HEK293 (cell line): ENCODE measurements at regions not wholly inside any gene's neighbourhood (a gene's known extent, or its start where the extent isn't known, plus 50 kb on each side); places are given as distances from the start of the nearest gene placed in this dataset.

Experiments used
- CTCF ChIA-PET: fragments of 350-600 bp; formaldehyde crosslinking; extraction: SDS; loops from one replicate; lab custom pipeline; 2021; ENCODE audit warnings: antibody characterized with exemption; lab: Yijun Ruan, JAX
- POLR2A ChIA-PET: fragments of 300-600 bp; formaldehyde crosslinking; extraction: SDS; loops from one replicate; lab custom pipeline; 2020; ENCODE audit warnings: antibody characterized with exemption, inconsistent platforms; lab: Yijun Ruan, JAX
- H3K27ac ChIP-seq: fragments of 200-500 bp; sonication (Bioruptor generic); 2 replicates; pipeline ENCODE4 v1.5.1; 2014; ENCODE audit warnings: low read depth, low read length, control low read depth, inconsistent platforms; ENCODE audit errors: extremely low read depth
- H3K36me3 ChIP-seq, 2 experiments: fragments of 200-500 bp in 1 of 2; sonication (Bioruptor generic) in 1 of 2; 1 replicate in 1 of 2; 2 replicates in 1 of 2; pipeline ENCODE4 v1.5.1; 2014 to 2017; ENCODE audit warnings: inconsistent platforms in 2 of 2, low read length in 2 of 2; ENCODE audit not compliant: control insufficient read depth in 2 of 2, insufficient read depth in 1 of 2
- H3K4me1 ChIP-seq: fragments of 200-500 bp; sonication (Bioruptor generic); 2 replicates; pipeline ENCODE4 v1.5.1; 2014; ENCODE audit warnings: mild to moderate bottlenecking, low read length, inconsistent platforms; ENCODE audit not compliant: control insufficient read depth, insufficient read depth
- H3K4me3 ChIP-seq: 2 replicates; pipeline ENCODE4 v1.5.1; 2011; ENCODE audit warnings: low read depth, mild to moderate bottlenecking, control low read depth, low read length, moderate library complexity
- H3K9me3 ChIP-seq: fragments of 200-500 bp; sonication (Bioruptor generic); 2 replicates; pipeline ENCODE4 v1.5.1; 2014; ENCODE audit warnings: low read depth, low read length, inconsistent platforms; ENCODE audit not compliant: control insufficient read depth, insufficient read depth
- ATF2 ChIP-seq: fragments of 450-650 bp; formaldehyde crosslinking; IDR thresholded peaks from 2 replicates; pipeline ENCODE4 v1.5.1; 2016; ENCODE audit warnings: missing biosample characterization, missing genetic modification characterization, low read depth
- BCL11A ChIP-seq: fragments of 450-650 bp; formaldehyde crosslinking; IDR thresholded peaks from 2 replicates; pipeline ENCODE4 v1.5.1; 2016; ENCODE audit warnings: low read depth, missing biosample characterization, missing genetic modification characterization
- GLIS1 ChIP-seq: fragments of 450-650 bp; formaldehyde crosslinking; IDR thresholded peaks from 2 replicates; pipeline ENCODE4 v1.5.1; 2016; ENCODE audit warnings: missing biosample characterization, missing genetic modification characterization
- HOXD13 ChIP-seq: sonication (generic); formaldehyde crosslinking; IDR thresholded peaks from 2 replicates; pipeline ENCODE4 v1.8.0; 2022; ENCODE audit warnings: missing genetic modification reagents, borderline replicate concordance
- INSM2 ChIP-seq: fragments of 450-650 bp; formaldehyde crosslinking; IDR thresholded peaks from 2 replicates; pipeline ENCODE4 v1.5.1; 2016; ENCODE audit warnings: missing biosample characterization, missing genetic modification characterization
- SP3 ChIP-seq: fragments of 450-650 bp; formaldehyde crosslinking; IDR thresholded peaks from 2 replicates; pipeline ENCODE4 v1.5.1; 2016; ENCODE audit warnings: missing biosample characterization, missing genetic modification characterization
- YY1 ChIP-seq: fragments of 450-650 bp; formaldehyde crosslinking; IDR thresholded peaks from 2 replicates; pipeline ENCODE4 v1.5.1; 2018; ENCODE audit warnings: missing biosample characterization, missing genetic modification characterization
- ZBTB8A ChIP-seq: fragments of 450-650 bp; formaldehyde crosslinking; IDR thresholded peaks from 2 replicates; pipeline ENCODE4 v1.5.1; 2016; ENCODE audit warnings: missing biosample characterization, missing genetic modification characterization
- ZNF133 ChIP-seq: fragments of 450-650 bp; formaldehyde crosslinking; IDR thresholded peaks from 2 replicates; pipeline ENCODE4 v1.5.1; 2016; ENCODE audit warnings: missing biosample characterization, missing genetic modification characterization
- ZNF23 ChIP-seq: fragments of 450-650 bp; formaldehyde crosslinking; IDR thresholded peaks from 2 replicates; pipeline ENCODE4 v1.5.1; 2016; ENCODE audit warnings: missing biosample characterization, missing genetic modification characterization, borderline replicate concordance
- ZNF26 ChIP-seq: fragments of 450-650 bp; formaldehyde crosslinking; IDR thresholded peaks from 2 replicates; pipeline ENCODE4 v1.5.1; 2016; ENCODE audit warnings: missing biosample characterization, missing genetic modification characterization
- ZNF274 ChIP-seq, 2 experiments: fragments of 200-500 bp in 1 of 2; fragments of 450-650 bp in 1 of 2; sonication (Bioruptor generic) in 1 of 2; formaldehyde crosslinking in 1 of 2; IDR thresholded peaks; 2 replicates each; pipeline versions ENCODE4 v1.5.1 to v1.6.1; 2014 to 2016; ENCODE audit warnings: borderline replicate concordance in 1 of 2, inconsistent platforms in 1 of 2, low read length in 1 of 2, missing biosample characterization in 1 of 2, missing genetic modification characterization in 1 of 2
- ZNF548 ChIP-seq: fragments of 450-650 bp; formaldehyde crosslinking; IDR thresholded peaks from 2 replicates; pipeline ENCODE4 v1.5.1; 2016; ENCODE audit warnings: missing biosample characterization, missing genetic modification characterization
- ZNF664 ChIP-seq: fragments of 450-650 bp; formaldehyde crosslinking; IDR thresholded peaks from 2 replicates; pipeline ENCODE4 v1.5.1; 2016; ENCODE audit warnings: missing biosample characterization, missing genetic modification characterization
- ZNF670 ChIP-seq: fragments of 450-650 bp; formaldehyde crosslinking; IDR thresholded peaks from 2 replicates; pipeline ENCODE4 v1.5.1; 2016; ENCODE audit warnings: missing biosample characterization, missing genetic modification characterization, low read depth
- ZNF830 ChIP-seq: fragments of 450-650 bp; IDR thresholded peaks from 2 replicates; pipeline ENCODE4 v1.5.0; 2018; ENCODE audit warnings: missing biosample characterization, missing genetic modification characterization, low read depth, mild to moderate bottlenecking, moderate library complexity
- ZXDB ChIP-seq: fragments of 450-650 bp; formaldehyde crosslinking; IDR thresholded peaks from 2 replicates; pipeline ENCODE4 v1.5.1; 2016; ENCODE audit warnings: missing biosample characterization, missing genetic modification characterization
- TF ChIP-seq, protein P1 (sequence below): fragments of 450-650 bp; formaldehyde crosslinking; conservative IDR thresholded peaks from 2 replicates; pipeline ENCODE4 v1.5.1; 2016; ENCODE audit warnings: low read depth, missing biosample characterization, missing genetic modification characterization
- TF ChIP-seq, protein P2 (sequence below): fragments of 450-650 bp; formaldehyde crosslinking; IDR thresholded peaks from 2 replicates; pipeline ENCODE4 v1.5.1; 2017; ENCODE audit warnings: missing biosample characterization, missing genetic modification characterization
- TF ChIP-seq, protein P3 (sequence below): fragments of 450-650 bp; formaldehyde crosslinking; IDR thresholded peaks from 2 replicates; pipeline ENCODE4 v1.5.1; 2016; ENCODE audit warnings: missing biosample characterization, missing genetic modification characterization, borderline replicate concordance
- TF ChIP-seq, protein P4 (sequence below): fragments of 450-650 bp; formaldehyde crosslinking; IDR thresholded peaks from 2 replicates; pipeline ENCODE4 v1.5.1; 2016; ENCODE audit warnings: missing biosample characterization, missing genetic modification characterization, low read depth

DNA sequence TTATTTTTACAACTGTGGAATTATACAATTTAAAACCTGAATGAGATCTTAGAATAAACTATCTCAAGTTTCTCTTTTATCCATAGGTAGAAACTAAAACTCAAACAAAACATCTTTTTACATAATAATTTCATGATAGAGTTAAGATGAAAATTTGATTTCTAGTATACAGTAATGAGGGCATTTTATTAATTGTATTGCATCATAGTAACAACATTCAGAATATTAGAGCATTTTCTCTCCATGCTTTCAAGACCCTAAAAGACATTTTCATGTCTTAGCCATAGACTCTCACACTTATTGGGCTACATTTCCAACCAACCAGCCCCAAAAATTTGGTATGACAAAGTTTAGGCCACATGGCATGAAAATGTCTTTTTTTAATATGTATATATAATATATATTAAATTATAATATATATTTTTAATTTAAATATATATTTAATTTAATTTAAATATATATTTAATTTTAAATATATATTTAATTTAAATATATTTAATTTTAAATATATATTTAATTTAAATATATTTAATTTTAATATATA, 195.7 kb upstream of the STEAP1 start:
- ChIA-PET POLR2A (no interaction called here), CTCF (no interaction called here)
- no peak for TF ChIP-seq ZBTB8A (tag by site-specific recombination)
- TF ChIP-seq INSM2 (tag by site-specific recombination): no peak
- no peak for TF ChIP-seq ZNF670 (tag by site-specific recombination)
- no peak for TF ChIP-seq HOXD13
- TF ChIP-seq, protein P1, sequence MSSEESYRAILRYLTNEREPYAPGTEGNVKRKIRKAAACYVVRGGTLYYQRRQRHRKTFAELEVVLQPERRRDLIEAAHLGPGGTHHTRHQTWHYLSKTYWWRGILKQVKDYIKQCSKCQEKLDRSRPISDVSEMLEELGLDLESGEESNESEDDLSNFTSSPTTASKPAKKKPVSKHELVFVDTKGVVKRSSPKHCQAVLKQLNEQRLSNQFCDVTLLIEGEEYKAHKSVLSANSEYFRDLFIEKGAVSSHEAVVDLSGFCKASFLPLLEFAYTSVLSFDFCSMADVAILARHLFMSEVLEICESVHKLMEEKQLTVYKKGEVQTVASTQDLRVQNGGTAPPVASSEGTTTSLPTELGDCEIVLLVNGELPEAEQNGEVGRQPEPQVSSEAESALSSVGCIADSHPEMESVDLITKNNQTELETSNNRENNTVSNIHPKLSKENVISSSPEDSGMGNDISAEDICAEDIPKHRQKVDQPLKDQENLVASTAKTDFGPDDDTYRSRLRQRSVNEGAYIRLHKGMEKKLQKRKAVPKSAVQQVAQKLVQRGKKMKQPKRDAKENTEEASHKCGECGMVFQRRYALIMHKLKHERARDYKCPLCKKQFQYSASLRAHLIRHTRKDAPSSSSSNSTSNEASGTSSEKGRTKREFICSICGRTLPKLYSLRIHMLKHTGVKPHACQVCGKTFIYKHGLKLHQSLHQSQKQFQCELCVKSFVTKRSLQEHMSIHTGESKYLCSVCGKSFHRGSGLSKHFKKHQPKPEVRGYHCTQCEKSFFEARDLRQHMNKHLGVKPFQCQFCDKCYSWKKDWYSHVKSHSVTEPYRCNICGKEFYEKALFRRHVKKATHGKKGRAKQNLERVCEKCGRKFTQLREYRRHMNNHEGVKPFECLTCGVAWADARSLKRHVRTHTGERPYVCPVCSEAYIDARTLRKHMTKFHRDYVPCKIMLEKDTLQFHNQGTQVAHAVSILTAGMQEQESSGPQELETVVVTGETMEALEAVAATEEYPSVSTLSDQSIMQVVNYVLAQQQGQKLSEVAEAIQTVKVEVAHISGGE (tag by site-specific recombination): no peak
- no peak for TF ChIP-seq ZNF664
- TF ChIP-seq SP3: no peak
- TF ChIP-seq YY1 (tag by site-specific recombination): no peak
- no peak for TF ChIP-seq ZNF23
- TF ChIP-seq, protein P2, sequence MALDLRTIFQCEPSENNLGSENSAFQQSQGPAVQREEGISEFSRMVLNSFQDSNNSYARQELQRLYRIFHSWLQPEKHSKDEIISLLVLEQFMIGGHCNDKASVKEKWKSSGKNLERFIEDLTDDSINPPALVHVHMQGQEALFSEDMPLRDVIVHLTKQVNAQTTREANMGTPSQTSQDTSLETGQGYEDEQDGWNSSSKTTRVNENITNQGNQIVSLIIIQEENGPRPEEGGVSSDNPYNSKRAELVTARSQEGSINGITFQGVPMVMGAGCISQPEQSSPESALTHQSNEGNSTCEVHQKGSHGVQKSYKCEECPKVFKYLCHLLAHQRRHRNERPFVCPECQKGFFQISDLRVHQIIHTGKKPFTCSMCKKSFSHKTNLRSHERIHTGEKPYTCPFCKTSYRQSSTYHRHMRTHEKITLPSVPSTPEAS (tag by site-specific recombination): no peak
- no peak for TF ChIP-seq GLIS1 (tag by site-specific recombination)
- no peak for TF ChIP-seq ZNF830 (tag by site-specific recombination)
- TF ChIP-seq BCL11A (tag by site-specific recombination): no peak
- no peak overlapping the region for H3K4me3 ChIP-seq
- no peaks in the 10 kb centered on the region for H3K4me1 ChIP-seq
- H3K27ac ChIP-seq: no peak overlapping the region
- no peaks in the 10 kb centered on the region for H3K36me3 ChIP-seq
- no peaks in the 10 kb centered on the region for H3K9me3 ChIP-seq

- Histone ChIP-seq H3K36me3 (no peaks in the 10 kb centered on the region), H3K27ac (no peak overlapping the region), H3K4me3 (no peak overlapping the region), H3K9me3 (no peaks in the 10 kb centered on the region), H3K4me1 (no peaks in the 10 kb centered on the region)
- CTCF ChIA-PET: no interaction called here
- POLR2A ChIA-PET: no interaction called here
- TF ChIP-seq, protein P3, sequence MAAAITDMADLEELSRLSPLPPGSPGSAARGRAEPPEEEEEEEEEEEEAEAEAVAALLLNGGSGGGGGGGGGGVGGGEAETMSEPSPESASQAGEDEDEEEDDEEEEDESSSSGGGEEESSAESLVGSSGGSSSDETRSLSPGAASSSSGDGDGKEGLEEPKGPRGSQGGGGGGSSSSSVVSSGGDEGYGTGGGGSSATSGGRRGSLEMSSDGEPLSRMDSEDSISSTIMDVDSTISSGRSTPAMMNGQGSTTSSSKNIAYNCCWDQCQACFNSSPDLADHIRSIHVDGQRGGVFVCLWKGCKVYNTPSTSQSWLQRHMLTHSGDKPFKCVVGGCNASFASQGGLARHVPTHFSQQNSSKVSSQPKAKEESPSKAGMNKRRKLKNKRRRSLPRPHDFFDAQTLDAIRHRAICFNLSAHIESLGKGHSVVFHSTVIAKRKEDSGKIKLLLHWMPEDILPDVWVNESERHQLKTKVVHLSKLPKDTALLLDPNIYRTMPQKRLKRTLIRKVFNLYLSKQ (tag by site-specific recombination): no peak
- TF ChIP-seq ZNF274 (IDR thresholded peaks at IDR 0.05; ENCODE audit: low read length): no peak
- no peak for TF ChIP-seq ZNF274 (tag by site-specific recombination; IDR thresholded peaks at IDR 0.05; ENCODE audit: borderline replicate concordance)
- TF ChIP-seq ATF2 (tag by site-specific recombination): no peak; the same call in 1 of the 2 replicates
- TF ChIP-seq ZXDB: no peak
- TF ChIP-seq ZNF133: no peak
- no peak for TF ChIP-seq ZNF548 (tag by site-specific recombination)
- no peak for TF ChIP-seq ZNF26
- TF ChIP-seq, protein P4, sequence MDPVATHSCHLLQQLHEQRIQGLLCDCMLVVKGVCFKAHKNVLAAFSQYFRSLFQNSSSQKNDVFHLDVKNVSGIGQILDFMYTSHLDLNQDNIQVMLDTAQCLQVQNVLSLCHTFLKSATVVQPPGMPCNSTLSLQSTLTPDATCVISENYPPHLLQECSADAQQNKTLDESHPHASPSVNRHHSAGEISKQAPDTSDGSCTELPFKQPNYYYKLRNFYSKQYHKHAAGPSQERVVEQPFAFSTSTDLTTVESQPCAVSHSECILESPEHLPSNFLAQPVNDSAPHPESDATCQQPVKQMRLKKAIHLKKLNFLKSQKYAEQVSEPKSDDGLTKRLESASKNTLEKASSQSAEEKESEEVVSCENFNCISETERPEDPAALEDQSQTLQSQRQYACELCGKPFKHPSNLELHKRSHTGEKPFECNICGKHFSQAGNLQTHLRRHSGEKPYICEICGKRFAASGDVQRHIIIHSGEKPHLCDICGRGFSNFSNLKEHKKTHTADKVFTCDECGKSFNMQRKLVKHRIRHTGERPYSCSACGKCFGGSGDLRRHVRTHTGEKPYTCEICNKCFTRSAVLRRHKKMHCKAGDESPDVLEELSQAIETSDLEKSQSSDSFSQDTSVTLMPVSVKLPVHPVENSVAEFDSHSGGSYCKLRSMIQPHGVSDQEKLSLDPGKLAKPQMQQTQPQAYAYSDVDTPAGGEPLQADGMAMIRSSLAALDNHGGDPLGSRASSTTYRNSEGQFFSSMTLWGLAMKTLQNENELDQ (tag by site-specific recombination): no peak
Measured at GRCh38 chr7:89966067-89966664, 188.1 kb upstream of the STEAP1 start.
